Fibroblast of the aortic adventitia (primary cell): ENCODE measurements at regions not wholly inside any gene's neighbourhood (a gene's known extent, or its start where the extent isn't known, plus 50 kb on each side); places are given as distances from the start of the nearest gene placed in this dataset.

Source experiments
- DNase-seq: peaks from one replicate; pipeline ENCODE4 v3.0.0-alpha.2; 2010; ENCODE audit warnings: low read depth
- H3K4me3 ChIP-seq: 2 replicates; pipeline ENCODE4 v1.5.1; 2011; ENCODE audit warnings: low read depth, mild to moderate bottlenecking, control low read depth, low read length, moderate library complexity
- CTCF ChIP-seq: IDR thresholded peaks from 2 replicates; pipeline ENCODE4 v1.5.1; 2011; ENCODE audit warnings: mild to moderate bottlenecking, low read length, control low read depth, inconsistent platforms; ENCODE audit not compliant: insufficient read depth

- TF ChIP-seq CTCF, result no peak
- no peak overlapping the region for H3K4me3 ChIP-seq
- no peak for DNase-seq
Observed at GRCh38 chr14:97618401-97618800, 821.2 kb downstream of the VRK1 start.

- DNase-seq, result no peak
- H3K4me3 ChIP-seq, result no peak overlapping the region
- TF ChIP-seq CTCF, result no peak
Observed at GRCh38 chr14:97618917-97619690, 821.9 kb downstream of the VRK1 start.

- no peak for TF ChIP-seq CTCF
- no peak for DNase-seq
- no peak overlapping the region for H3K4me3 ChIP-seq
Observed at GRCh38 chr14:97620066-97620465, 822.9 kb downstream of the VRK1 start.

GRCh38 chr14:97624985-97625384 lies 827.8 kb downstream of the VRK1 start:
- no peak overlapping the region for H3K4me3 ChIP-seq
- no peak for DNase-seq
- TF ChIP-seq CTCF, result no peak

- DNase-seq, result no peak
- TF ChIP-seq CTCF, result no peak
- H3K4me3 ChIP-seq, result no peak overlapping the region
Observed at GRCh38 chr14:97625477-97625876, 828.3 kb downstream of the VRK1 start.

- DNase-seq, result no peak
- TF ChIP-seq CTCF, result no peak
- H3K4me3 ChIP-seq, result no peak overlapping the region
Observed at GRCh38 chr14:97626088-97626487, 828.9 kb downstream of the VRK1 start.

GRCh38 chr14:97630249-97630648 lies 833.1 kb downstream of the VRK1 start:
- no peak for TF ChIP-seq CTCF
- no peak for DNase-seq

More at GRCh38 chr14:97630249-97630648, 833.1 kb downstream of the VRK1 start:
- no peak overlapping the region for H3K4me3 ChIP-seq
